OCI-LY1 (cell line): ENCODE measurements at regions not wholly inside any gene's neighbourhood (a gene's known extent, or its start where the extent isn't known, plus 50 kb on each side); places are given as distances from the start of the nearest gene placed in this dataset.

Source experiments
- EZH2 ChIP-seq: fragments of 200-600 bp; sonication (generic), shearing (Covaris generic); IDR thresholded peaks from 2 replicates; pipeline ENCODE4 v1.8.0; 2017; ENCODE audit warnings: borderline replicate concordance, mixed run types, mild to moderate bottlenecking, antibody characterized with exemption, low read length, moderate library complexity, mixed read lengths
- TF ChIP-seq, protein P1 (sequence below): fragments of 200-600 bp; sonication (generic), shearing (Covaris generic); IDR thresholded peaks from 2 replicates; pipeline ENCODE4 v1.5.1; 2017; ENCODE audit warnings: mild to moderate bottlenecking, antibody characterized with exemption, low read length, moderate library complexity, mixed read lengths

DNA sequence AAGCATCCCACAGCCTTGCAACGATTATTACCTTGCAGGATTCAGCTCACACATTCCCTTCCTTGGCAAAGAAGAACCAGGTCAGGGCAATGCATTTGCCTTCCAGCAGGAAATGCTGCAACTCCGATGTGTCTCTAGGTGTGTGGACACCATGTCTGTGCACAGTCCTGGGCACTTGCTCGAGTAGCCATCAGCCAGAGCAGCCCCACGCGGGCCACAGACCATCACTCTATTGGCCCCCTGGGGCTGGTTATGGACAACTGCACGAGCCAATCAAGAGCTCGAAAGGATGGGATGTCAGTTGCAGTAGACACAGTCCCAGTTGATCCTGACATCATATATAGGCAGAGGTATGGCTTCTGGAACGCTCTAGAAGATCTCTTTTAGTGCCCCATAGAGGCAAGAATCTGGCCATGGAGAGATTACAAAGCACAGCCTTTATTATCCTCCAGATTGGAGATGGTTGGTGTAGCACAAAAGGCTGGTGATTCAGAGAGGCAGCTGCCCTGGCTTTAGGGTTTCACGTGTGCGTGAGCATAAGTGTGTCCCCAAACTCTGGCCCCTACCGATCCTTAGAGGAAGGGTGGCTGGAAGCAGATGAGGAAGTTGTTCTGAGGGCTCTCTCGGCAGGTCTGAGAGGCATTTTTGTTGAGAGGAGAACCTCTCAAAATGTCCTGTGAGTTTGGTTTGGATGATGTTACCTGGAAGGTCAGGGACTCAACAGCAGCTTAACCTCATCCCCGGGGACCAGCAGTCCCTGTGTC, 403.8 kb downstream of the SEC14L1 start:
- TF ChIP-seq, protein P1, sequence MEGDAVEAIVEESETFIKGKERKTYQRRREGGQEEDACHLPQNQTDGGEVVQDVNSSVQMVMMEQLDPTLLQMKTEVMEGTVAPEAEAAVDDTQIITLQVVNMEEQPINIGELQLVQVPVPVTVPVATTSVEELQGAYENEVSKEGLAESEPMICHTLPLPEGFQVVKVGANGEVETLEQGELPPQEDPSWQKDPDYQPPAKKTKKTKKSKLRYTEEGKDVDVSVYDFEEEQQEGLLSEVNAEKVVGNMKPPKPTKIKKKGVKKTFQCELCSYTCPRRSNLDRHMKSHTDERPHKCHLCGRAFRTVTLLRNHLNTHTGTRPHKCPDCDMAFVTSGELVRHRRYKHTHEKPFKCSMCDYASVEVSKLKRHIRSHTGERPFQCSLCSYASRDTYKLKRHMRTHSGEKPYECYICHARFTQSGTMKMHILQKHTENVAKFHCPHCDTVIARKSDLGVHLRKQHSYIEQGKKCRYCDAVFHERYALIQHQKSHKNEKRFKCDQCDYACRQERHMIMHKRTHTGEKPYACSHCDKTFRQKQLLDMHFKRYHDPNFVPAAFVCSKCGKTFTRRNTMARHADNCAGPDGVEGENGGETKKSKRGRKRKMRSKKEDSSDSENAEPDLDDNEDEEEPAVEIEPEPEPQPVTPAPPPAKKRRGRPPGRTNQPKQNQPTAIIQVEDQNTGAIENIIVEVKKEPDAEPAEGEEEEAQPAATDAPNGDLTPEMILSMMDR = no peak
- TF ChIP-seq EZH2 = no peak
